ENCODE measurements at regions not wholly inside any gene's neighbourhood (a gene's known extent, or its start where the extent isn't known, plus 50 kb on each side); places are given as distances from the start of the nearest gene placed in this dataset.

DNA sequence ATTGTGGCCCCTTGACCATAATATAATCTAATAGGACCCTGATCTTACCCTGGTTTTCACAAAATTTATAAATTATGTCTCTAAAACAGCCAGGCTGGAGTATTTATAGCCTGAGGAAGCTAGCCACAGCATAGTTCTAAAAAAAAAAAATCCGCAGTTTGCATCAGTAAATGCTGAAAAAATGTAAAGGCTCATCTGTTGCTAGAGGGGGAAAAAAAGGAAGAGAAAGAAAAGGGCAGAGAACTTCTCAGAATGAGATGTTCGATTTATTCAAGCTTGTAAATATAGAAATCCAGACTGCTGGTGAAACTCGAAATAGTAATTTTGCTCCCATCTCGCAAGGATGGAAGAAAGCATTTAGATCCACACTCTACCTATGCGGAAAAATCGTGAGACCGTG is 467.5 kb downstream of the NTRK2 start:
- no peak for TF ChIP-seq ZNF184 (tag by site-specific recombination; IDR thresholded peaks at IDR 0.05)
- no peak for TF ChIP-seq HOXA7 (CRISPR knock-in tag; IDR thresholded peaks at IDR 0.05; ENCODE audit: borderline replicate concordance)
- no peak for TF ChIP-seq ZNF155 (tag by site-specific recombination; IDR thresholded peaks at IDR 0.05)
- TF ChIP-seq, protein P1, sequence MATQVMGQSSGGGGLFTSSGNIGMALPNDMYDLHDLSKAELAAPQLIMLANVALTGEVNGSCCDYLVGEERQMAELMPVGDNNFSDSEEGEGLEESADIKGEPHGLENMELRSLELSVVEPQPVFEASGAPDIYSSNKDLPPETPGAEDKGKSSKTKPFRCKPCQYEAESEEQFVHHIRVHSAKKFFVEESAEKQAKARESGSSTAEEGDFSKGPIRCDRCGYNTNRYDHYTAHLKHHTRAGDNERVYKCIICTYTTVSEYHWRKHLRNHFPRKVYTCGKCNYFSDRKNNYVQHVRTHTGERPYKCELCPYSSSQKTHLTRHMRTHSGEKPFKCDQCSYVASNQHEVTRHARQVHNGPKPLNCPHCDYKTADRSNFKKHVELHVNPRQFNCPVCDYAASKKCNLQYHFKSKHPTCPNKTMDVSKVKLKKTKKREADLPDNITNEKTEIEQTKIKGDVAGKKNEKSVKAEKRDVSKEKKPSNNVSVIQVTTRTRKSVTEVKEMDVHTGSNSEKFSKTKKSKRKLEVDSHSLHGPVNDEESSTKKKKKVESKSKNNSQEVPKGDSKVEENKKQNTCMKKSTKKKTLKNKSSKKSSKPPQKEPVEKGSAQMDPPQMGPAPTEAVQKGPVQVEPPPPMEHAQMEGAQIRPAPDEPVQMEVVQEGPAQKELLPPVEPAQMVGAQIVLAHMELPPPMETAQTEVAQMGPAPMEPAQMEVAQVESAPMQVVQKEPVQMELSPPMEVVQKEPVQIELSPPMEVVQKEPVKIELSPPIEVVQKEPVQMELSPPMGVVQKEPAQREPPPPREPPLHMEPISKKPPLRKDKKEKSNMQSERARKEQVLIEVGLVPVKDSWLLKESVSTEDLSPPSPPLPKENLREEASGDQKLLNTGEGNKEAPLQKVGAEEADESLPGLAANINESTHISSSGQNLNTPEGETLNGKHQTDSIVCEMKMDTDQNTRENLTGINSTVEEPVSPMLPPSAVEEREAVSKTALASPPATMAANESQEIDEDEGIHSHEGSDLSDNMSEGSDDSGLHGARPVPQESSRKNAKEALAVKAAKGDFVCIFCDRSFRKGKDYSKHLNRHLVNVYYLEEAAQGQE (tag by site-specific recombination; IDR thresholded peaks at IDR 0.05): no peak
- TF ChIP-seq, protein P2, sequence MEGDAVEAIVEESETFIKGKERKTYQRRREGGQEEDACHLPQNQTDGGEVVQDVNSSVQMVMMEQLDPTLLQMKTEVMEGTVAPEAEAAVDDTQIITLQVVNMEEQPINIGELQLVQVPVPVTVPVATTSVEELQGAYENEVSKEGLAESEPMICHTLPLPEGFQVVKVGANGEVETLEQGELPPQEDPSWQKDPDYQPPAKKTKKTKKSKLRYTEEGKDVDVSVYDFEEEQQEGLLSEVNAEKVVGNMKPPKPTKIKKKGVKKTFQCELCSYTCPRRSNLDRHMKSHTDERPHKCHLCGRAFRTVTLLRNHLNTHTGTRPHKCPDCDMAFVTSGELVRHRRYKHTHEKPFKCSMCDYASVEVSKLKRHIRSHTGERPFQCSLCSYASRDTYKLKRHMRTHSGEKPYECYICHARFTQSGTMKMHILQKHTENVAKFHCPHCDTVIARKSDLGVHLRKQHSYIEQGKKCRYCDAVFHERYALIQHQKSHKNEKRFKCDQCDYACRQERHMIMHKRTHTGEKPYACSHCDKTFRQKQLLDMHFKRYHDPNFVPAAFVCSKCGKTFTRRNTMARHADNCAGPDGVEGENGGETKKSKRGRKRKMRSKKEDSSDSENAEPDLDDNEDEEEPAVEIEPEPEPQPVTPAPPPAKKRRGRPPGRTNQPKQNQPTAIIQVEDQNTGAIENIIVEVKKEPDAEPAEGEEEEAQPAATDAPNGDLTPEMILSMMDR (tag by site-specific recombination; IDR thresholded peaks at IDR 0.05): no peak
- TF ChIP-seq TCF7L2 (IDR thresholded peaks at IDR 0.05; ENCODE audit: borderline replicate concordance, low read depth, low read length): no peak
- TF ChIP-seq, protein P3, sequence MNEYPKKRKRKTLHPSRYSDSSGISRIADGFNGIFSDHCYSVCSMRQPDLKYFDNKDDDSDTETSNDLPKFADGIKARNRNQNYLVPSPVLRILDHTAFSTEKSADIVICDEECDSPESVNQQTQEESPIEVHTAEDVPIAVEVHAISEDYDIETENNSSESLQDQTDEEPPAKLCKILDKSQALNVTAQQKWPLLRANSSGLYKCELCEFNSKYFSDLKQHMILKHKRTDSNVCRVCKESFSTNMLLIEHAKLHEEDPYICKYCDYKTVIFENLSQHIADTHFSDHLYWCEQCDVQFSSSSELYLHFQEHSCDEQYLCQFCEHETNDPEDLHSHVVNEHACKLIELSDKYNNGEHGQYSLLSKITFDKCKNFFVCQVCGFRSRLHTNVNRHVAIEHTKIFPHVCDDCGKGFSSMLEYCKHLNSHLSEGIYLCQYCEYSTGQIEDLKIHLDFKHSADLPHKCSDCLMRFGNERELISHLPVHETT (tag by site-specific recombination; IDR thresholded peaks at IDR 0.05): no peak
- no peak for TF ChIP-seq ZNF670 (tag by site-specific recombination; IDR thresholded peaks at IDR 0.05; ENCODE audit: low read depth)
- no peak for TF ChIP-seq ZNF24 (tag by site-specific recombination; IDR thresholded peaks at IDR 0.05)
- TF ChIP-seq ZNF558 (tag by site-specific recombination; IDR thresholded peaks at IDR 0.05): no peak
